Trophoblast cell (in vitro differentiated cells and primary cell): ENCODE measurements at regions not wholly inside any gene's neighbourhood (a gene's known extent, or its start where the extent isn't known, plus 50 kb on each side); places are given as distances from the start of the nearest gene placed in this dataset.

Experiments used
- DNase-seq, 2 donors: peaks; one replicate each; pipeline ENCODE4 v3.0.0-alpha.2; 2016
- H2AFZ ChIP-seq: 2 replicates; pipeline ENCODE4 v1.6.1; 2013; ENCODE audit warnings: low read length, moderate library complexity, mild to moderate bottlenecking; ENCODE audit not compliant: insufficient read depth, poor library complexity
- H2AK5ac ChIP-seq: 2 replicates; pipeline ENCODE4 v1.6.1; 2013; ENCODE audit warnings: mild to moderate bottlenecking, low read length
- H2BK120ac ChIP-seq: 2 replicates; pipeline ENCODE4 v1.6.1; 2013; ENCODE audit warnings: low read length, mild to moderate bottlenecking, moderate library complexity; ENCODE audit not compliant: insufficient read depth, poor library complexity
- H2BK12ac ChIP-seq: 2 replicates; pipeline ENCODE4 v1.6.1; 2013; ENCODE audit warnings: mild to moderate bottlenecking, low read length, moderate library complexity
- H2BK5ac ChIP-seq: 2 replicates; pipeline ENCODE4 v1.6.1; 2013; ENCODE audit warnings: low read length, low read depth, moderate library complexity, mild to moderate bottlenecking; ENCODE audit not compliant: poor library complexity
- H3K14ac ChIP-seq: 2 replicates; pipeline ENCODE4 v1.6.1; 2013; ENCODE audit warnings: mild to moderate bottlenecking, low read length
- H3K18ac ChIP-seq: 2 replicates; pipeline ENCODE4 v1.6.1; 2013; ENCODE audit warnings: mild to moderate bottlenecking, low read length
- H3K23ac ChIP-seq: 2 replicates; pipeline ENCODE4 v1.6.1; 2013; ENCODE audit warnings: low read length
- H3K27ac ChIP-seq: 2 replicates; pipeline ENCODE4 v1.5.1; 2013; ENCODE audit warnings: low read depth, mild to moderate bottlenecking, inconsistent platforms, low read length, moderate library complexity
- H3K27me3 ChIP-seq: 2 replicates; pipeline ENCODE4 v1.6.1; 2013; ENCODE audit warnings: inconsistent platforms, mild to moderate bottlenecking, low read length, moderate library complexity; ENCODE audit not compliant: insufficient read depth
- H3K36me3 ChIP-seq, 2 experiments: 1 replicate in 1 of 2; 2 replicates in 1 of 2; pipeline ENCODE4 v1.6.1; 2013; ENCODE audit warnings: low read length in 2 of 2, mild to moderate bottlenecking in 2 of 2, moderate library complexity in 1 of 2; ENCODE audit not compliant: insufficient read depth in 2 of 2, control insufficient read depth in 1 of 2
- H3K4ac ChIP-seq: 2 replicates; pipeline ENCODE4 v1.6.1; 2013; ENCODE audit warnings: low read depth, mild to moderate bottlenecking, low read length, moderate library complexity
- H3K4me1 ChIP-seq, 2 experiments: 1 replicate in 1 of 2; 2 replicates in 1 of 2; pipeline ENCODE4 v1.6.1; 2013; ENCODE audit warnings: low read length in 2 of 2, mild to moderate bottlenecking in 2 of 2, moderate library complexity in 1 of 2; ENCODE audit not compliant: insufficient read depth in 2 of 2, control insufficient read depth in 1 of 2
- H3K4me2 ChIP-seq: 2 replicates; pipeline ENCODE4 v1.6.1; 2013; ENCODE audit warnings: inconsistent platforms, mild to moderate bottlenecking, low read length, moderate library complexity
- H3K4me3 ChIP-seq: 2 replicates; pipeline ENCODE4 v1.5.1; 2013; ENCODE audit warnings: mild to moderate bottlenecking, low read depth, low read length, inconsistent platforms
- H3K79me1 ChIP-seq: one replicate; pipeline ENCODE4 v1.6.1; 2013; ENCODE audit warnings: low read length
- H3K79me2 ChIP-seq: 2 replicates; pipeline ENCODE4 v1.6.1; 2013; ENCODE audit warnings: low read length, mild to moderate bottlenecking; ENCODE audit not compliant: control insufficient read depth, insufficient read depth, poor library complexity
- H3K9ac ChIP-seq: 2 replicates; pipeline ENCODE4 v1.6.1; 2013; ENCODE audit warnings: mild to moderate bottlenecking, low read length
- H3K9me3 ChIP-seq: 2 replicates; pipeline ENCODE4 v1.6.1; 2013; ENCODE audit warnings: low read depth, mild to moderate bottlenecking, control low read depth, inconsistent platforms, low read length; ENCODE audit not compliant: insufficient read depth
- H4K12ac ChIP-seq: 2 replicates; pipeline ENCODE4 v1.6.1; 2013; ENCODE audit warnings: low read depth, mild to moderate bottlenecking, low read length, moderate library complexity
- H4K8ac ChIP-seq: 2 replicates; pipeline ENCODE4 v1.6.1; 2013; ENCODE audit warnings: low read depth, mild to moderate bottlenecking, low read length, moderate library complexity
- H4K91ac ChIP-seq: one replicate; pipeline ENCODE4 v1.6.1; 2013; ENCODE audit warnings: low read depth, mild to moderate bottlenecking, low read length, moderate library complexity
- WGBS: extraction: QIAGEN DNeasy Blood & Tissue Kit; methylation state at CpG from one replicate; pipeline ENCODE4 v1.1.7; 2013; ENCODE audit warnings: missing lambda C conversion rate; ENCODE audit not compliant: insufficient read length, insufficient coverage; ENCODE audit errors: extremely low coverage; 5-methylcytosine and 5-hydroxymethylcytosine counted together

- no CpG with 5 or more reads among the region's 15 CpGs for WGBS
- no peak overlapping the region for H3K9ac ChIP-seq
Observed at GRCh38 chr5:115389799-115390382, 93.4 kb upstream of the CCDC112 start.

GRCh38 chr5:115389034-115389798 lies 92.8 kb upstream of the CCDC112 start:
- Histone ChIP-seq H3K27ac (no peak overlapping the region), H3K14ac (no peak overlapping the region), H3K4ac (no peak overlapping the region), H3K4me2 (no peak overlapping the region), H3K18ac (no peak overlapping the region), H4K12ac (no peak overlapping the region), H3K79me2 (no peaks in the 10 kb centered on the region), H3K4me1 (no peaks in the 10 kb centered on the region), H4K91ac (no peak overlapping the region), H2AK5ac (no peak overlapping the region), H4K8ac (no peak overlapping the region), H3K4me3 (no peak overlapping the region), H2AFZ (no peak overlapping the region), H2BK5ac (no peak overlapping the region), H3K79me1 (no peaks in the 10 kb centered on the region), H3K23ac (no peak overlapping the region), H3K9ac (no peak overlapping the region), H3K36me3 (no peaks in the 10 kb centered on the region), H2BK12ac (no peak overlapping the region), H2BK120ac (no peak overlapping the region), H3K27me3 (no peaks in the 10 kb centered on the region), H3K9me3 (peaks cover 7% of the 10 kb centered on the region)
- no CpG with 5 or more reads among the region's 8 CpGs for WGBS
- no peak for DNase-seq

More at GRCh38 chr5:115389799-115390382, 93.4 kb upstream of the CCDC112 start:
- no peak overlapping the region for H3K23ac ChIP-seq
- H4K12ac ChIP-seq = no peak overlapping the region
- H2BK5ac ChIP-seq = no peak overlapping the region
- H3K4me3 ChIP-seq = no peak overlapping the region
- no peaks in the 10 kb centered on the region for H3K79me2 ChIP-seq
- no peak overlapping the region for H4K91ac ChIP-seq
- H2BK120ac ChIP-seq = no peak overlapping the region
- no peak overlapping the region for H2BK12ac ChIP-seq
- peaks cover 7% of the 10 kb centered on the region for H3K9me3 ChIP-seq
- no peaks in the 10 kb centered on the region for H3K27me3 ChIP-seq
- no peaks in the 10 kb centered on the region for H3K4me1 ChIP-seq
- no peaks in the 10 kb centered on the region for H3K79me1 ChIP-seq
- no peak overlapping the region for H3K4me2 ChIP-seq
- no peak overlapping the region for H3K14ac ChIP-seq
- H2AFZ ChIP-seq = no peak overlapping the region
- H3K36me3 ChIP-seq = no peaks in the 10 kb centered on the region
- H3K27ac ChIP-seq = no peak overlapping the region
- H3K18ac ChIP-seq = no peak overlapping the region
- H3K4ac ChIP-seq = no peak overlapping the region
- peak; percentile 35 to 51 for DNase-seq
- H2AK5ac ChIP-seq = no peak overlapping the region
- H4K8ac ChIP-seq = no peak overlapping the region

GRCh38 chr5:115388240-115388639 lies 91.8 kb upstream of the CCDC112 start:
- Histone ChIP-seq H2AK5ac (no peak overlapping the region), H3K4me3 (no peak overlapping the region), H3K18ac (no peak overlapping the region), H2BK5ac (no peak overlapping the region), H3K9ac (no peak overlapping the region), H3K79me2 (no peaks in the 10 kb centered on the region), H2BK12ac (no peak overlapping the region), H3K23ac (no peak overlapping the region), H3K14ac (no peak overlapping the region), H3K4me2 (no peak overlapping the region), H3K36me3 (no peaks in the 10 kb centered on the region), H3K79me1 (no peaks in the 10 kb centered on the region), H3K4ac (no peak overlapping the region), H4K8ac (no peak overlapping the region), H3K27me3 (no peaks in the 10 kb centered on the region), H3K9me3 (peaks cover 2% of the 10 kb centered on the region), H3K27ac (no peak overlapping the region), H2AFZ (no peak overlapping the region), H3K4me1 (no peaks in the 10 kb centered on the region), H4K12ac (no peak overlapping the region), H4K91ac (no peak overlapping the region), H2BK120ac (no peak overlapping the region)
- DNase-seq = no peak
- WGBS = no CpG with 5 or more reads among the region's 4 CpGs

DNA sequence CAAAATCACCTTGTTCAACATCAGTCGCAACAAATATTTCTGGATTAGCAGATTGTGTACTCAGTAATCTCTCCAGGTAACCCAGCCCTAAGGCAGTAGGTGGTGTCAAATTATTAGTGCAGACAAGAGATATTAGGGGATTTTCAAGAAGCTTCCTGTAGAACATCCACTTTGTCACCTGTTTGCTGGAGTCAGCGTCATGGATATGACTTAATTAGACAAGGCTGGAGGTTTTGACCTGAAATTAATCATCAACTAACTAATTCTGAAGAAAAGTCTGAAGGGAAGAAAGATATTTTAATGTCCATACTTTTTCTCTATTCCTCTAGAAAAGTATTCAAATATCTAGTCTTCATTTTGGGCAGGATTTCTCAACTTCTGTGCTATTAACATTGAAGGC lies 91.4 kb upstream of the CCDC112 start:
- H4K8ac ChIP-seq = no peak overlapping the region
- no CpG with 5 or more reads among the region's 2 CpGs for WGBS

More for the DNA sequence above, 91.4 kb upstream of the CCDC112 start:
- Histone ChIP-seq H3K23ac (no peak overlapping the region), H3K9me3 (peaks cover 2% of the 10 kb centered on the region), H2BK5ac (no peak overlapping the region), H3K4me2 (no peak overlapping the region), H3K4me3 (no peak overlapping the region), H3K9ac (no peak overlapping the region), H2BK120ac (no peak overlapping the region), H3K18ac (no peak overlapping the region), H3K27me3 (no peaks in the 10 kb centered on the region), H3K79me2 (no peaks in the 10 kb centered on the region), H2AFZ (no peak overlapping the region), H4K91ac (no peak overlapping the region), H2BK12ac (no peak overlapping the region), H4K12ac (no peak overlapping the region), H3K36me3 (no peaks in the 10 kb centered on the region), H2AK5ac (no peak overlapping the region), H3K4me1 (no peaks in the 10 kb centered on the region), H3K4ac (no peak overlapping the region), H3K27ac (no peak overlapping the region), H3K79me1 (no peaks in the 10 kb centered on the region), H3K14ac (no peak overlapping the region)
- DNase-seq = no peak
